IMR-90 (cell line): ENCODE measurements at regions not wholly inside any gene's neighbourhood (a gene's known extent, or its start where the extent isn't known, plus 50 kb on each side); places are given as distances from the start of the nearest gene placed in this dataset.

Source experiments
- ATAC-seq: fragments of 200-7000 bp; cut with Tn5 transposase; 2 replicates; pipeline ENCODE4 v1.9.1; 2020; ENCODE audit warnings: low read depth, mild to moderate bottlenecking, moderate library complexity
- BruUV-seq: library from RNA; stranded (reverse); fragments of 400-500 nt; replicated peaks from 2 replicates; lab custom pipeline; 2021; lab: Mats Ljungman, UMichigan
- CTCF ChIA-PET: fragments of 300-600 bp; formaldehyde crosslinking; extraction: SDS; loops from one replicate; lab custom pipeline; 2021; ENCODE audit warnings: antibody characterized with exemption; lab: Yijun Ruan, JAX
- POLR2A ChIA-PET: fragments of 300-600 bp; sonication (Branson Sonifier 250); formaldehyde crosslinking; loops from one replicate; lab custom pipeline; 2022; ENCODE audit warnings: antibody characterized with exemption; ENCODE audit not compliant: unreplicated experiment; lab: Charles Lee
- DNase-seq: peaks from one replicate; pipeline ENCODE4 v3.0.0; 2013
- H2AFZ ChIP-seq: replicated peaks from 2 replicates; pipeline ENCODE3; 2013; ENCODE audit warnings: low read length, mild to moderate bottlenecking; ENCODE audit not compliant: poor library complexity
- H2AK5ac ChIP-seq: 2 replicates; pipeline ENCODE4 v1.6.1; 2013; ENCODE audit warnings: low read depth, low read length, inconsistent platforms
- H2AK9ac ChIP-seq: replicated peaks from 2 replicates; pipeline ENCODE3; 2013; ENCODE audit warnings: mild to moderate bottlenecking, low read depth, low read length, moderate library complexity; ENCODE audit not compliant: poor library complexity
- H2BK120ac ChIP-seq: 2 replicates; pipeline ENCODE4 v1.6.1; 2013; ENCODE audit warnings: low read depth, low read length, inconsistent platforms
- H2BK15ac ChIP-seq: 3 replicates; pipeline ENCODE4 v1.6.1; 2013; ENCODE audit warnings: low read depth, low read length, inconsistent platforms
- H2BK20ac ChIP-seq: 2 replicates; pipeline ENCODE4 v1.6.1; 2013; ENCODE audit warnings: low read depth, mild to moderate bottlenecking, inconsistent platforms, low read length, moderate library complexity
- H2BK5ac ChIP-seq: 2 replicates; pipeline ENCODE4 v1.6.1; 2013; ENCODE audit warnings: mild to moderate bottlenecking, low read depth, low read length, inconsistent platforms; ENCODE audit not compliant: poor library complexity, severe bottlenecking
- H3K14ac ChIP-seq: replicated peaks from 2 replicates; pipeline ENCODE4 v1.6.1; 2013; ENCODE audit warnings: low read depth, low read length, inconsistent platforms
- H3K18ac ChIP-seq: 2 replicates; pipeline ENCODE4 v1.6.1; 2013; ENCODE audit warnings: low read depth, low read length, control low read depth
- H3K23ac ChIP-seq: 2 replicates; pipeline ENCODE4 v1.6.1; 2013; ENCODE audit warnings: low read depth, low read length, inconsistent platforms
- H3K27ac ChIP-seq: 2 replicates; pipeline ENCODE4 v1.5.1; 2013; ENCODE audit warnings: mild to moderate bottlenecking, control low read depth, low read length; ENCODE audit not compliant: insufficient read depth
- H3K27me3 ChIP-seq: 2 replicates; pipeline ENCODE4 v1.6.1; 2013; ENCODE audit warnings: low read length; ENCODE audit not compliant: control insufficient read depth, insufficient read depth
- H3K36me3 ChIP-seq: 2 replicates; pipeline ENCODE4 v1.6.1; 2013; ENCODE audit warnings: low read length, mixed read lengths; ENCODE audit not compliant: control insufficient read depth, insufficient read depth
- H3K4ac ChIP-seq: 2 replicates; pipeline ENCODE4 v1.6.1; 2013; ENCODE audit warnings: low read depth, low read length, inconsistent platforms
- H3K4me1 ChIP-seq: 2 replicates; pipeline ENCODE4 v1.6.1; 2013; ENCODE audit warnings: low read length, mixed read lengths; ENCODE audit not compliant: control insufficient read depth, insufficient read depth
- H3K4me2 ChIP-seq: 2 replicates; pipeline ENCODE4 v1.6.1; 2013; ENCODE audit warnings: low read depth, mild to moderate bottlenecking, control low read depth, low read length, moderate library complexity
- H3K4me3 ChIP-seq: 2 replicates; pipeline ENCODE4 v1.5.1; 2013; ENCODE audit warnings: low read depth, mild to moderate bottlenecking, control low read depth, low read length, moderate library complexity; ENCODE audit not compliant: insufficient read depth
- H3K56ac ChIP-seq: 2 replicates; pipeline ENCODE4 v1.6.1; 2013; ENCODE audit warnings: low read length, inconsistent platforms; ENCODE audit not compliant: insufficient read depth; ENCODE audit errors: extremely low read depth
- H3K79me1 ChIP-seq, 2 experiments: 2 replicates each; pipeline ENCODE4 v1.6.1; 2013; ENCODE audit warnings: low read length in 2 of 2, inconsistent platforms in 1 of 2, low read depth in 1 of 2
- H3K9ac ChIP-seq: 2 replicates; pipeline ENCODE4 v1.6.1; 2013; ENCODE audit warnings: low read depth, low read length, control low read depth
- H3K9me1 ChIP-seq: 2 replicates; pipeline ENCODE4 v1.6.1; 2013; ENCODE audit warnings: low read length, inconsistent platforms; ENCODE audit not compliant: insufficient read depth
- H3K9me3 ChIP-seq: 2 replicates; pipeline ENCODE4 v1.6.1; 2013; ENCODE audit warnings: low read length; ENCODE audit not compliant: control insufficient read depth, insufficient read depth
- H4K20me1 ChIP-seq: 2 replicates; pipeline ENCODE4 v1.6.1; 2013; ENCODE audit warnings: low read length, inconsistent platforms; ENCODE audit not compliant: insufficient read depth
- H4K5ac ChIP-seq: 2 replicates; pipeline ENCODE4 v1.6.1; 2013; ENCODE audit warnings: mild to moderate bottlenecking, low read depth, low read length, control low read depth
- H4K8ac ChIP-seq, 2 experiments: 2 replicates each; pipeline ENCODE4 v1.6.1; 2013; ENCODE audit warnings: low read depth in 2 of 2, low read length in 2 of 2, control low read depth in 1 of 2, inconsistent platforms in 1 of 2
- H4K91ac ChIP-seq: 2 replicates; pipeline ENCODE4 v1.6.1; 2013; ENCODE audit warnings: low read depth, low read length, inconsistent platforms; ENCODE audit not compliant: insufficient read depth
- CEBPB ChIP-seq: IDR thresholded peaks from 2 replicates; pipeline ENCODE4 v1.6.1; 2012; ENCODE audit warnings: low read depth, low read length, improper control_type of control experiment
- CHD1 ChIP-seq: IDR thresholded peaks from 2 replicates; pipeline ENCODE4 v1.6.1; 2012; ENCODE audit warnings: low read depth, low read length, improper control_type of control experiment
- CTCF ChIP-seq: conservative IDR thresholded peaks from 2 replicates; pipeline ENCODE4 v1.5.1; 2012; ENCODE audit warnings: mild to moderate bottlenecking, low read depth, low read length, improper control_type of control experiment
- ELK1 ChIP-seq: fragments of 150-350 bp; IDR thresholded peaks from 2 replicates; pipeline ENCODE4 v1.6.1; 2016; ENCODE audit warnings: low read depth, mild to moderate bottlenecking, low read length, moderate library complexity, borderline replicate concordance
- MAFK ChIP-seq: IDR thresholded peaks from 2 replicates; pipeline ENCODE4 v1.6.1; 2012; ENCODE audit warnings: low read depth, low read length, improper control_type of control experiment
- MAZ ChIP-seq: IDR thresholded peaks from 2 replicates; pipeline ENCODE4 v1.6.1; 2012; ENCODE audit warnings: low read depth, mild to moderate bottlenecking, low read length, improper control_type of control experiment, moderate library complexity, borderline replicate concordance
- MXI1 ChIP-seq: IDR thresholded peaks from 2 replicates; pipeline ENCODE4 v1.6.1; 2012; ENCODE audit warnings: low read depth, mild to moderate bottlenecking, low read length, moderate library complexity, borderline replicate concordance
- NFE2L2 ChIP-seq: fragments of 150-350 bp; IDR thresholded peaks from 2 replicates; pipeline ENCODE4 v1.6.1; 2016; ENCODE audit warnings: low read depth, mild to moderate bottlenecking, low read length
- POLR2A ChIP-seq: IDR thresholded peaks from 2 replicates; pipeline ENCODE4 v1.6.1; 2012; ENCODE audit warnings: mild to moderate bottlenecking, low read depth, low read length
- RAD21 ChIP-seq: IDR thresholded peaks from 2 replicates; pipeline ENCODE4 v1.6.1; 2012; ENCODE audit warnings: low read length, improper control_type of control experiment
- RCOR1 ChIP-seq: IDR thresholded peaks from 2 replicates; pipeline ENCODE4 v1.6.1; 2012; ENCODE audit warnings: mild to moderate bottlenecking, low read length, improper control_type of control experiment; ENCODE audit not compliant: insufficient replicate concordance
- RFX5 ChIP-seq: IDR thresholded peaks from 2 replicates; pipeline ENCODE4 v1.8.0; 2012; ENCODE audit warnings: low read depth, mild to moderate bottlenecking, low read length, moderate library complexity
- SMC3 ChIP-seq: fragments of 150-350 bp; IDR thresholded peaks from 2 replicates; pipeline ENCODE4 v1.6.1; 2016; ENCODE audit warnings: low read depth, mild to moderate bottlenecking, antibody characterized with exemption, low read length, moderate library complexity
- USF2 ChIP-seq: fragments of 150-350 bp; IDR thresholded peaks from 2 replicates; pipeline ENCODE4 v1.6.1; 2017; ENCODE audit warnings: mild to moderate bottlenecking, antibody characterized with exemption, low read length, low read depth
- whole genome bisulfite sequencing, 2 experiments: methylation state at CpG; one replicate each; pipeline versions ENCODE4 v1.1.5 to v1.1.7; 2013; ENCODE audit warnings: missing lambda C conversion rate in 2 of 2; ENCODE audit not compliant: insufficient read length in 1 of 2; ENCODE audit errors: extremely low coverage in 2 of 2; 5-methylcytosine and 5-hydroxymethylcytosine counted together
- dilution Hi-C: fragments of 300-500 bp; cut with HindIII; formaldehyde crosslinking; loops from one replicate; pipeline ENCODE4 v1.14.3; 2018; ENCODE audit warnings: low sequenced_read_pairs; ENCODE audit not compliant: unreplicated experiment
- in situ Hi-C: fragments of 300-500 bp; cut with MboI; formaldehyde crosslinking; loops from 3 replicates; pipeline ENCODE4 v1.14.3; 2019; ENCODE audit warnings: low sequenced_read_pairs, inconsistent platforms, mixed read lengths
- intact Hi-C: fragments of 100-400 bp; cut with micrococcal nuclease; formaldehyde crosslinking; loops from 2 replicates; pipeline ENCODE4 v1.10.0; 2022

GRCh38 chr1:58227604-58228003, 318.9 kb downstream of the OMA1 start:
- H2BK5ac ChIP-seq: no peak overlapping the region
- H4K91ac ChIP-seq: no peak overlapping the region
- no peak overlapping the region for H2BK15ac ChIP-seq
- no peak overlapping the region for H3K18ac ChIP-seq
- H3K9me1 ChIP-seq: no peaks in the 10 kb centered on the region
- no peak overlapping the region for H2AFZ ChIP-seq
- no peak overlapping the region for H4K8ac ChIP-seq
- POLR2A ChIA-PET: no interaction called here
- no peak overlapping the region for H3K4me3 ChIP-seq
- H2BK20ac ChIP-seq: no peak overlapping the region
- H3K27ac ChIP-seq: no peak overlapping the region
- no peak overlapping the region for H3K4me2 ChIP-seq
- no peak overlapping the region for H2BK120ac ChIP-seq
- no peak overlapping the region for H2AK9ac ChIP-seq
- H3K56ac ChIP-seq: no peak overlapping the region
- in situ Hi-C loops (no loop called here), dilution Hi-C loops (no loop called here), intact Hi-C loops (no loop called here)
- no peaks in the 10 kb centered on the region for H3K36me3 ChIP-seq
- CTCF ChIA-PET: no interaction called here
- no peak overlapping the region for H3K4ac ChIP-seq
- no peak overlapping the region for H4K5ac ChIP-seq
- no peak for TF ChIP-seq CHD1
- TF ChIP-seq ELK1: no peak
- TF ChIP-seq USF2: no peak
- no peak for TF ChIP-seq MAFK
- no peak for TF ChIP-seq CEBPB
- no peak for TF ChIP-seq MAZ
- TF ChIP-seq RAD21: no peak
- TF ChIP-seq NFE2L2: no peak
- TF ChIP-seq RFX5: no peak
- TF ChIP-seq MXI1: no peak
- no peak for TF ChIP-seq SMC3
- no peak for TF ChIP-seq CTCF
- TF ChIP-seq RCOR1: no peak
- no peak for TF ChIP-seq POLR2A
- H3K14ac ChIP-seq: no peak overlapping the region
- no peak overlapping the region for H3K9ac ChIP-seq
- H2AK5ac ChIP-seq: no peak overlapping the region
- no peaks in the 10 kb centered on the region for H4K20me1 ChIP-seq
- BruUV-seq: no TSS peak
- 67% methylated on average over 1 of the region's 3 CpGs; no CpG with 5 or more reads in 1 of the 2 experiments for WGBS, 2 experiments
- ATAC-seq (no peak), DNase-seq (no peak)
- H3K79me1 ChIP-seq: no peaks in the 10 kb centered on the region
- no peak overlapping the region for H3K23ac ChIP-seq
- no peaks in the 10 kb centered on the region for H3K9me3 ChIP-seq
- no peaks in the 10 kb centered on the region for H3K27me3 ChIP-seq
- no peaks in the 10 kb centered on the region for H3K4me1 ChIP-seq
